ENCODE measurements at regions not wholly inside any gene's neighbourhood (a gene's known extent, or its start where the extent isn't known, plus 50 kb on each side); places are given as distances from the start of the nearest gene placed in this dataset.
A peak's percentile ranks its signal among the peaks of the same experiment; 100 is the strongest.

DNA sequence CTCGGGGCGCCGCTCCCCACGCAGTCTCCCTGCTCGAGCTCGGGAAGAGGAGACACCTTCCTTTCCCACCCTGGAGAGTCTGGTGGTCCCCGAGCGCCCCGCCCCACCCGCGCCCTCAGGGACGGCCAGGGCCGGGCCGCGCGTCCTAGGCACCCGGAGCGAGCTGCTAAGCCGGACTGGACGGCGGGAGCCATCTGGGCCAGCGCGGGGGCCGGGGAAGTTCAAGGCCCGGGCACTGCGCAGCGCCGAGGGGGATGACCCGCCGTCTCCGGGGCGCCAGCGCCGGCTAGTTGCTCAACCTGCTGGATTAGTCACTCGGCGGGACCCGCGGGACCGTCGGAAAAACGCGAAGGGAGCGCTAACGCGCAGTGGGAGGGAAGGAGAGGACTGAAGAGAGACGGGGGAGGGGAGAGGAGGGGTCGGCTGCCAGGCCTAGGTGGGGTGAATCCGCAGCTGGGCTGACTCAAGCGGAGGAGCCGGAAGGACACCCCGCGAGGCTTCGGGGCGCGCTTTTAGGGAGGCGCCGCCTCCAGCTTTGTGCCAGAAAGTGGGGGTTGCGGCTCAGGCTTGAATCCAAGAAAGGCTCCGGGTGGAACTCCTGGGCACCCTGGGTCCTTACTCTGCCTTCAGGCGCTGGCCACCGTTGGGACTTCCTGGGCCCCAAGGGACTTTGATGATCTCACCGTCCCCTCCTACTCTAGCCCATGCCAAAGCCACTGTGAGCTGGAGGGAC is 75.7 kb upstream of the FOXP4 start:
- TF ChIP-seq, protein P1, sequence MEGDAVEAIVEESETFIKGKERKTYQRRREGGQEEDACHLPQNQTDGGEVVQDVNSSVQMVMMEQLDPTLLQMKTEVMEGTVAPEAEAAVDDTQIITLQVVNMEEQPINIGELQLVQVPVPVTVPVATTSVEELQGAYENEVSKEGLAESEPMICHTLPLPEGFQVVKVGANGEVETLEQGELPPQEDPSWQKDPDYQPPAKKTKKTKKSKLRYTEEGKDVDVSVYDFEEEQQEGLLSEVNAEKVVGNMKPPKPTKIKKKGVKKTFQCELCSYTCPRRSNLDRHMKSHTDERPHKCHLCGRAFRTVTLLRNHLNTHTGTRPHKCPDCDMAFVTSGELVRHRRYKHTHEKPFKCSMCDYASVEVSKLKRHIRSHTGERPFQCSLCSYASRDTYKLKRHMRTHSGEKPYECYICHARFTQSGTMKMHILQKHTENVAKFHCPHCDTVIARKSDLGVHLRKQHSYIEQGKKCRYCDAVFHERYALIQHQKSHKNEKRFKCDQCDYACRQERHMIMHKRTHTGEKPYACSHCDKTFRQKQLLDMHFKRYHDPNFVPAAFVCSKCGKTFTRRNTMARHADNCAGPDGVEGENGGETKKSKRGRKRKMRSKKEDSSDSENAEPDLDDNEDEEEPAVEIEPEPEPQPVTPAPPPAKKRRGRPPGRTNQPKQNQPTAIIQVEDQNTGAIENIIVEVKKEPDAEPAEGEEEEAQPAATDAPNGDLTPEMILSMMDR (IDR thresholded peaks at IDR 0.05; ENCODE audit: extremely low read depth in 1 of 2, insufficient read depth in 1 of 2, low read depth in 1 of 2, low read length in 2 of 2) = no peak
- no peak for TF ChIP-seq POLR2AphosphoS5 (IDR thresholded peaks at IDR 0.05; ENCODE audit: insufficient read depth, low read depth, low read length)
- peak; percentile 89 for TF ChIP-seq EZH2 (IDR thresholded peaks at IDR 0.05; ENCODE audit: borderline replicate concordance, low read depth, low read length, severe bottlenecking)
- no peak for TF ChIP-seq GATA2 (IDR thresholded peaks at IDR 0.05; ENCODE audit: insufficient read depth, insufficient read length, low read depth, low read length)
- TF ChIP-seq FOS (IDR thresholded peaks at IDR 0.05; ENCODE audit: borderline replicate concordance, insufficient read depth, low read length) = no peak
- no peak for TF ChIP-seq POLR2A (IDR thresholded peaks at IDR 0.05; ENCODE audit: low read depth, low read length)
- TF ChIP-seq, protein P2, sequence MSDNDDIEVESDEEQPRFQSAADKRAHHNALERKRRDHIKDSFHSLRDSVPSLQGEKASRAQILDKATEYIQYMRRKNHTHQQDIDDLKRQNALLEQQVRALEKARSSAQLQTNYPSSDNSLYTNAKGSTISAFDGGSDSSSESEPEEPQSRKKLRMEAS (IDR thresholded peaks at IDR 0.05; ENCODE audit: insufficient read depth, insufficient read length) = no peak
- TF ChIP-seq JUN (IDR thresholded peaks at IDR 0.05; ENCODE audit: borderline replicate concordance, insufficient read depth, insufficient read length, low read depth) = no peak
- no peak for TF ChIP-seq MYC (IDR thresholded peaks at IDR 0.05; ENCODE audit: low read depth, low read length)
